Spleen (tissue), 11 donors: ENCODE measurements at regions not wholly inside any gene's neighbourhood (a gene's known extent, or its start where the extent isn't known, plus 50 kb on each side); places are given as distances from the start of the nearest gene placed in this dataset.

ENCODE experiments used
- DNase-seq: peaks from one replicate; pipeline ENCODE4 v3.0.0-alpha.2; 2020
- H3K27ac ChIP-seq, 8 donors: fragments of 200-600 bp; sonication (generic) in 7 of 8; 1 replicate in 4 of 8; 2 replicates in 4 of 8; pipeline versions ENCODE4 v1.5.0 to v1.8.0; 2016 to 2021; ENCODE audit warnings: inconsistent platforms in 4 of 8, mild to moderate bottlenecking in 4 of 8, moderate library complexity in 1 of 8
- H3K27me3 ChIP-seq, 7 donors: fragments of 200-600 bp; sonication (generic) in 6 of 7; replicated peaks in 1 of 7; 1 replicate in 4 of 7; 2 replicates in 3 of 7; pipeline versions ENCODE4 v1.5.0 to v1.8.0; 2016 to 2021; ENCODE audit warnings: inconsistent platforms in 3 of 7, mild to moderate bottlenecking in 1 of 7
- H3K36me3 ChIP-seq, 6 donors: fragments of 200-600 bp; sonication (generic) in 5 of 6; 1 replicate in 4 of 6; 2 replicates in 2 of 6; pipeline versions ENCODE4 v1.5.0 to v1.8.0; 2016 to 2021; ENCODE audit warnings: inconsistent platforms in 2 of 6
- H3K4me1 ChIP-seq, 6 donors: fragments of 200-600 bp; sonication (generic) in 5 of 6; 1 replicate in 3 of 6; 2 replicates in 3 of 6; pipeline versions ENCODE4 v1.5.0 to v1.8.0; 2016 to 2021; ENCODE audit warnings: inconsistent platforms in 3 of 6
- H3K4me3 ChIP-seq, 8 donors: fragments of 200-600 bp; sonication (generic) in 7 of 8; 1 replicate in 4 of 8; 2 replicates in 4 of 8; pipeline versions ENCODE4 v1.5.0 to v1.8.0; 2016 to 2021; ENCODE audit warnings: inconsistent platforms in 4 of 8, mild to moderate bottlenecking in 4 of 8, moderate library complexity in 2 of 8
- H3K9me3 ChIP-seq, 8 donors: fragments of 200-600 bp; sonication (generic) in 7 of 8; 1 replicate in 4 of 8; 2 replicates in 4 of 8; pipeline versions ENCODE4 v1.5.0 to v1.8.0; 2016 to 2021; ENCODE audit warnings: inconsistent platforms in 4 of 8
- CTCF ChIP-seq, 11 experiments: fragments of 200-600 bp in 7 of 11; fragments of 450-650 bp in 4 of 11; sonication (generic) in 4 of 11; IDR thresholded peaks in 8 of 11; conservative IDR thresholded peaks in 3 of 11; 1 replicate in 7 of 11; 2 replicates in 4 of 11; pipeline versions ENCODE4 v1.4.0 to v1.8.0; 2016 to 2021; ENCODE audit warnings: antibody characterized with exemption in 11 of 11, inconsistent platforms in 4 of 11, mild to moderate bottlenecking in 1 of 11
- POLR2A ChIP-seq, 3 donors: fragments of 450-650 bp; IDR thresholded peaks; one replicate each; pipeline ENCODE4 v1.5.1; 2017; ENCODE audit warnings: antibody characterized with exemption in 3 of 3, mild to moderate bottlenecking in 1 of 3
- POLR2AphosphoS5 ChIP-seq, 3 donors: sonication (generic); formaldehyde crosslinking; IDR thresholded peaks; one replicate each; pipeline ENCODE4 v1.5.1; 2017; ENCODE audit warnings: antibody characterized with exemption in 3 of 3
- WGBS, 5 donors: extraction: QIAGEN DNeasy Blood & Tissue Kit in 3 of 5; methylation state at CpG; one replicate each; pipeline versions ENCODE4 v1.1.5 to v1.1.7; 2013 to 2018; 5-methylcytosine and 5-hydroxymethylcytosine counted together
- intact Hi-C: fragments of 100-400 bp; cut with DNase I; formaldehyde crosslinking; loops from one replicate; pipeline ENCODE4 v1.15.0; 2023; ENCODE audit warnings: low total_unique reads
- donor health status: healthy with polysubstance abuse.
- donor health status: DM: no; HTN: no; CAD: no; lungs with moderate emphysema.
- donor health status: DM: no; HTN: no; CAD: no.
- donor health status: Bipolar disorder and iron deficiency.
- donor health status: healthy.
- donor health status: DM: no; HTN: no; CAD: no.
- donor health status: DM: yes; HTN: yes; CAD: no.

GRCh38 chr9:90538566-90538965 is 104.1 kb downstream of the DIRAS2 start:
- H3K4me1 ChIP-seq: no peaks in the 10 kb centered on the region
- 87 to 94% (median 88%) methylated on average over 4 of the region's 4 CpGs for WGBS, 5 donors
- no peak for TF ChIP-seq POLR2A (IDR thresholded peaks at IDR 0.05)
- no peak for TF ChIP-seq CTCF (IDR thresholded peaks at IDR 0.05 in 8 of 11, conservative IDR thresholded peaks at IDR 0.05 in 3 of 11)
- TF ChIP-seq POLR2AphosphoS5 (IDR thresholded peaks at IDR 0.05): no peak
- intact Hi-C loops: no loop called here
- no peak for DNase-seq
- H3K9me3 ChIP-seq: no peaks in the 10 kb centered on the region
- H3K4me3 ChIP-seq: no peak overlapping the region
- peaks cover 0 to 11% (median 0%) of the 10 kb centered on the region in 7 donors for H3K27me3 ChIP-seq
- H3K27ac ChIP-seq: no peak overlapping the region
- H3K36me3 ChIP-seq: no peaks in the 10 kb centered on the region

- no peak for DNase-seq
- no peak overlapping the region for H3K4me3 ChIP-seq
- peaks cover 0 to 11% (median 0%) of the 10 kb centered on the region in 7 donors for H3K27me3 ChIP-seq
- H3K27ac ChIP-seq: no peak overlapping the region
- intact Hi-C loops: no loop called here
- TF ChIP-seq POLR2AphosphoS5 (IDR thresholded peaks at IDR 0.05) (no peak), CTCF (IDR thresholded peaks at IDR 0.05 in 8 of 11, conservative IDR thresholded peaks at IDR 0.05 in 3 of 11) (no peak), POLR2A (IDR thresholded peaks at IDR 0.05) (no peak)
- H3K4me1 ChIP-seq: no peaks in the 10 kb centered on the region
- no peaks in the 10 kb centered on the region for H3K36me3 ChIP-seq
- no peaks in the 10 kb centered on the region for H3K9me3 ChIP-seq
Measured at GRCh38 chr9:90539286-90539685, 103.3 kb downstream of the DIRAS2 start.

GRCh38 chr9:90540734-90541133 is 101.9 kb downstream of the DIRAS2 start:
- Histone ChIP-seq H3K4me3 (no peak overlapping the region), H3K27me3 (peaks cover 0 to 8% (median 0%) of the 10 kb centered on the region in 7 donors), H3K27ac (no peak overlapping the region), H3K36me3 (no peaks in the 10 kb centered on the region), H3K9me3 (no peaks in the 10 kb centered on the region), H3K4me1 (no peaks in the 10 kb centered on the region)
- no peak for TF ChIP-seq POLR2AphosphoS5 (IDR thresholded peaks at IDR 0.05)
- WGBS, 5 donors: 48 to 95% (median 89%) methylated on average over 1 of the region's 1 CpG
- no peak for DNase-seq
- intact Hi-C loops: no loop called here

- Histone ChIP-seq H3K4me1 (no peaks in the 10 kb centered on the region), H3K27ac (no peak overlapping the region), H3K36me3 (no peaks in the 10 kb centered on the region), H3K27me3 (peaks cover 0 to 5% (median 0%) of the 10 kb centered on the region in 7 donors), H3K4me3 (no peak overlapping the region), H3K9me3 (peaks cover 0 to 22% (median 19%) of the 10 kb centered on the region in 8 donors)
- intact Hi-C loops: no loop called here
- DNase-seq: no peak
- 72 to 89% (median 84%) methylated on average over 2 of the region's 2 CpGs for WGBS, 5 donors
- TF ChIP-seq POLR2A (IDR thresholded peaks at IDR 0.05): no peak
Measured at GRCh38 chr9:90544488-90544887, 98.1 kb downstream of the DIRAS2 start.

GRCh38 chr9:90546200-90546599 is 96.4 kb downstream of the DIRAS2 start:
- Histone ChIP-seq H3K9me3 (peaks cover 0 to 24% (median 20%) of the 10 kb centered on the region in 8 donors), H3K36me3 (no peaks in the 10 kb centered on the region), H3K27me3 (no peaks in the 10 kb centered on the region), H3K4me3 (no peak overlapping the region), H3K4me1 (no peaks in the 10 kb centered on the region), H3K27ac (no peak overlapping the region)
- no peak for TF ChIP-seq POLR2AphosphoS5 (IDR thresholded peaks at IDR 0.05)
- no peak for TF ChIP-seq CTCF (IDR thresholded peaks at IDR 0.05 in 8 of 11, conservative IDR thresholded peaks at IDR 0.05 in 3 of 11)
- TF ChIP-seq POLR2A (IDR thresholded peaks at IDR 0.05): no peak
- DNase-seq: no peak
- WGBS, 5 donors: 30 to 64% (median 55%) methylated on average over 7 of the region's 7 CpGs
- intact Hi-C loops: no loop called here
